Epithelial cell of proximal tubule (primary cell): ENCODE measurements at regions not wholly inside any gene's neighbourhood (a gene's known extent, or its start where the extent isn't known, plus 50 kb on each side); places are given as distances from the start of the nearest gene placed in this dataset.
"Not testable (repeated sequence)": the region's sequence is repeated elsewhere in the genome, so short reads cannot be mapped to it uniquely, and the experiment has no call there.

Experiments
- DNase-seq: peaks from one replicate; pipeline ENCODE4 v3.0.0-alpha.2; 2011; ENCODE audit warnings: low read depth
- H3K4me3 ChIP-seq: 2 replicates; pipeline ENCODE4 v1.5.1; 2011; ENCODE audit warnings: low read depth, mild to moderate bottlenecking, low read length
- TF ChIP-seq, protein P1 (sequence below): conservative IDR thresholded peaks from 2 replicates; pipeline ENCODE4 v1.5.1; 2012; ENCODE audit warnings: low read depth, mild to moderate bottlenecking, low read length

GRCh38 chr5:104594850-104595249 is 1032.3 kb upstream of the NUDT12 start:
- H3K4me3 ChIP-seq, result no peak overlapping the region
- TF ChIP-seq, protein P1, sequence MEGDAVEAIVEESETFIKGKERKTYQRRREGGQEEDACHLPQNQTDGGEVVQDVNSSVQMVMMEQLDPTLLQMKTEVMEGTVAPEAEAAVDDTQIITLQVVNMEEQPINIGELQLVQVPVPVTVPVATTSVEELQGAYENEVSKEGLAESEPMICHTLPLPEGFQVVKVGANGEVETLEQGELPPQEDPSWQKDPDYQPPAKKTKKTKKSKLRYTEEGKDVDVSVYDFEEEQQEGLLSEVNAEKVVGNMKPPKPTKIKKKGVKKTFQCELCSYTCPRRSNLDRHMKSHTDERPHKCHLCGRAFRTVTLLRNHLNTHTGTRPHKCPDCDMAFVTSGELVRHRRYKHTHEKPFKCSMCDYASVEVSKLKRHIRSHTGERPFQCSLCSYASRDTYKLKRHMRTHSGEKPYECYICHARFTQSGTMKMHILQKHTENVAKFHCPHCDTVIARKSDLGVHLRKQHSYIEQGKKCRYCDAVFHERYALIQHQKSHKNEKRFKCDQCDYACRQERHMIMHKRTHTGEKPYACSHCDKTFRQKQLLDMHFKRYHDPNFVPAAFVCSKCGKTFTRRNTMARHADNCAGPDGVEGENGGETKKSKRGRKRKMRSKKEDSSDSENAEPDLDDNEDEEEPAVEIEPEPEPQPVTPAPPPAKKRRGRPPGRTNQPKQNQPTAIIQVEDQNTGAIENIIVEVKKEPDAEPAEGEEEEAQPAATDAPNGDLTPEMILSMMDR, result no peak
- DNase-seq, result no peak

GRCh38 chr5:104576677-104577076 is 1014.1 kb upstream of the NUDT12 start:
- DNase-seq, result no peak
- TF ChIP-seq, protein P1, result no peak
- no peak overlapping the region for H3K4me3 ChIP-seq

DNA sequence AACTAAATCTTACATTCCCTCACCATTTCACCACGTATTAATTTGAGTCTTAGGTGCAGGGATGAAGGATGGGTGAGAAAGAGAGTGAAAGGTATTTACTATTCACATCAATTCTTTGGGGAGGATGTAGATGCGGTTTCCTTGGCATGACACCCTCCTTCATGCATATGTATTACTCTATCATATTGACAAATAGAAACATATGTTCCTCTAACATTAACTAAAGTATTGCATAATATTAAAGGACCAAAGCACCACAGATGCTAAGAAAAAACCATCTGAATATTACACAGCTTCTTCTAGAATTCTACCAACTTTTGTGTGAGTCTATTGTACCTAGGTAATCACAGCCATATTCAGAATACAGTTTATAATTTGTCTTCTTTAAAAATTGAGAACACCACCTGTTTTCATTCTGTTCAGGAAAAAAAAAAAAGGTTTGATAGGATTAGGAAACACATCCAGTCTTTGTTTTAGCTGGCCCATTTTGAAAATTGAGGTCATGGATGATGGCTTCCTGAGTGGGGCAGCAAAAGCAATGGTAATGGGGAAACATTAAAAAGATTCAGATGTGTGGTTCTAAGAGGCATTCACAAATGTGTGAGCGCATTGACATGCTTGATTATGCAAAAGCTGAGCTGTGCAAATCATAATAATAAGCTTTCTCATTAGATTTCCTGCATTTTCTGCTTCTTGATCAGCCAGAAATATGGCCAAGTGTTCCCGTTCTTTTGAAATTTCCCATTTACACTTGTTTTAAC is 1011.5 kb upstream of the NUDT12 start:
- H3K4me3 ChIP-seq, result no peak overlapping the region
- no peak for DNase-seq
- TF ChIP-seq, protein P1, result no peak

- TF ChIP-seq, protein P1, result no peak
- no peak for DNase-seq
- no peak overlapping the region for H3K4me3 ChIP-seq
Observed at GRCh38 chr5:104569621-104570020, 1007.0 kb upstream of the NUDT12 start.

DNA sequence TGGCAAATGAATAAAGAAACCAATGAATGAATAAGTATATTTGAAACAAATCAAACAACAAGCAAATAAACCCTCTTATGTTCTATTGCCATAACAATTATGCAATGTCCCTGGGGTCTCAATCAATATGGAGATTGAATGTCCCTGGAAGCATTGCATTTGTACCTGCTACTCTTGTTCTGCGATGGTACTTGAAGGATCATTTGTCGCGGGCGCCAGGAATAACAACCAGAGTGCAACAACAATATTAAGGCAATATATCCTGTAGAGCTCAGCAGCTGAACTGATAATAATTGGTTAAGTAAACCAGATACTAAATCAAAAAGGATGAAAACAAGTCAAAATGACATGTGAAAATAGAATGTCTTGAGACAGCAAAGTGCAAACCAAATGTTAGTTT is 1001.9 kb upstream of the NUDT12 start:
- H3K4me3 ChIP-seq, result no peak overlapping the region
- no peak for DNase-seq
- TF ChIP-seq, protein P1, result no peak

GRCh38 chr5:104556957-104557356 is 994.4 kb upstream of the NUDT12 start:
- no peak overlapping the region for H3K4me3 ChIP-seq
- DNase-seq, result no peak
- TF ChIP-seq, protein P1, result no peak

- no peak for DNase-seq
- no peak overlapping the region for H3K4me3 ChIP-seq
- TF ChIP-seq, protein P1, result no peak
Observed at GRCh38 chr5:104551628-104552027, 989.0 kb upstream of the NUDT12 start.

DNA sequence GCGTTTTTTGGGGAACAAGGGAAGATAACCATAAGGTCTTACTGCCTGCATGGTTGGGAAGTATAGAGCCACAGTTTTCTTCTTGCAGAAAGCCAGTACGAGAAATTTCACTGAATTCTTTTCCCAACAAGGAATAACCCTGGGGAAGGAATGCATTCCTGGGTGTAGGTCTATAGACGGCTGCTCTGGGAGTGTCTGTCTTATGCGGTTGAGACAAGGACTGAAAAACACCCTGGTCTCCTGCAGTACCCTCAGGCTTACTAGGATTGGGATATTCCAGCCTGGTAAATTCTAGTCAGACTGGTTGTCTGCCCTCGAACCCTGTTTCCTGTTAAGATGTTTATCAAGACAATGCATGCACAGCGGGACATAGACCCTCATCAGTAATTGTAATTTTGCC is 984.3 kb upstream of the NUDT12 start:
- not testable (repeated sequence) for DNase-seq, H3K4me3 ChIP-seq
